Esophagus squamous epithelium (tissue), 4 donors: ENCODE measurements at regions not wholly inside any gene's neighbourhood (a gene's known extent, or its start where the extent isn't known, plus 50 kb on each side); places are given as distances from the start of the nearest gene placed in this dataset.

Experiments used
- POLR2A ChIP-seq, 4 donors: fragments of 450-650 bp; IDR thresholded peaks; one replicate each; pipeline ENCODE4 v1.6.1; 2017; ENCODE audit warnings: antibody characterized with exemption in 4 of 4, mild to moderate bottlenecking in 4 of 4, moderate library complexity in 3 of 4
- TF ChIP-seq, protein P1 (sequence below), 6 experiments: fragments of 450-650 bp in 4 of 6; fragments of 200-600 bp in 2 of 6; sonication (generic) in 2 of 6; IDR thresholded peaks; one replicate each; pipeline ENCODE4 v1.5.1; 2016 to 2019; ENCODE audit warnings: antibody characterized with exemption in 6 of 6, mild to moderate bottlenecking in 4 of 6, moderate library complexity in 4 of 6

DNA sequence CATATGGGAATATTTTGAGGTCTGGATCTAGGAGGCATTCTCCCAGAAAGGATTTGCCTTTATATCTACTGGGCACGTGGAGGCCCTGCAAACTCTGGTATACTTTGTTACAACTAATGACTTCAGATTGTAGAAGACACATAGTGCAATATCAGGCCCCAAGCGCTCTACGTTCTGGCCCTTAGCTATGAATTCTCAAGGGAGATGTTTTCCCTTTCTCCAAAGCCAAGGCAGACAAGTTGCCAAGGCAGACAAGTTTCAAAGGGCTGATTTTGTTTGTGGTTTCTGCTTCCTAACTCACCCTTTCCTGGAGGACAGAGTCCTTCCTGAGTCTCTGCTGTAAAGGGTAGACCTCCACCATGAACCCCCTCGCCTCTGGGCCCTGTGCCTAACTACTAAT is 99.4 kb upstream of the CTTNBP2 start:
- TF ChIP-seq, protein P1, sequence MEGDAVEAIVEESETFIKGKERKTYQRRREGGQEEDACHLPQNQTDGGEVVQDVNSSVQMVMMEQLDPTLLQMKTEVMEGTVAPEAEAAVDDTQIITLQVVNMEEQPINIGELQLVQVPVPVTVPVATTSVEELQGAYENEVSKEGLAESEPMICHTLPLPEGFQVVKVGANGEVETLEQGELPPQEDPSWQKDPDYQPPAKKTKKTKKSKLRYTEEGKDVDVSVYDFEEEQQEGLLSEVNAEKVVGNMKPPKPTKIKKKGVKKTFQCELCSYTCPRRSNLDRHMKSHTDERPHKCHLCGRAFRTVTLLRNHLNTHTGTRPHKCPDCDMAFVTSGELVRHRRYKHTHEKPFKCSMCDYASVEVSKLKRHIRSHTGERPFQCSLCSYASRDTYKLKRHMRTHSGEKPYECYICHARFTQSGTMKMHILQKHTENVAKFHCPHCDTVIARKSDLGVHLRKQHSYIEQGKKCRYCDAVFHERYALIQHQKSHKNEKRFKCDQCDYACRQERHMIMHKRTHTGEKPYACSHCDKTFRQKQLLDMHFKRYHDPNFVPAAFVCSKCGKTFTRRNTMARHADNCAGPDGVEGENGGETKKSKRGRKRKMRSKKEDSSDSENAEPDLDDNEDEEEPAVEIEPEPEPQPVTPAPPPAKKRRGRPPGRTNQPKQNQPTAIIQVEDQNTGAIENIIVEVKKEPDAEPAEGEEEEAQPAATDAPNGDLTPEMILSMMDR (IDR thresholded peaks at IDR 0.05): no peak
- TF ChIP-seq POLR2A (IDR thresholded peaks at IDR 0.05): no peak
